H1 (cell line): ENCODE measurements at regions not wholly inside any gene's neighbourhood (a gene's known extent, or its start where the extent isn't known, plus 50 kb on each side); places are given as distances from the start of the nearest gene placed in this dataset.

Source experiments
- CTBP2 ChIP-seq: IDR thresholded peaks from 2 replicates; pipeline ENCODE4 v1.7.0; 2011; ENCODE audit warnings: borderline replicate concordance, mild to moderate bottlenecking, moderate library complexity, mixed read lengths, low read length; ENCODE audit not compliant: insufficient read depth, insufficient read length

- TF ChIP-seq CTBP2: no peak
Observed at GRCh38 chr2:83851066-83851465, 608.0 kb downstream of the SUCLG1 start (continued).
